ENCODE measurements at regions not wholly inside any gene's neighbourhood (a gene's known extent, or its start where the extent isn't known, plus 50 kb on each side); places are given as distances from the start of the nearest gene placed in this dataset.
"Not testable (repeated sequence)": the region's sequence is repeated elsewhere in the genome, so short reads cannot be mapped to it uniquely, and the experiment has no call there.

GRCh38 chr15:98330692-98331435 lies 317.5 kb upstream of the IGF1R start:
- no peak for DNase-seq

GRCh38 chr15:98331676-98332075 lies 316.7 kb upstream of the IGF1R start:
- DNase-seq = no peak

GRCh38 chr15:98333251-98333650 lies 315.1 kb upstream of the IGF1R start:
- DNase-seq = no peak

GRCh38 chr15:98342911-98343310 lies 305.4 kb upstream of the IGF1R start:
- no peak for DNase-seq

GRCh38 chr15:98344591-98344990 lies 303.7 kb upstream of the IGF1R start:
- DNase-seq = no peak

GRCh38 chr15:98347001-98347400 lies 301.3 kb upstream of the IGF1R start:
- DNase-seq = no peak

GRCh38 chr15:98347866-98348265 lies 300.5 kb upstream of the IGF1R start:
- no peak for DNase-seq

- no peak for DNase-seq
Measured at GRCh38 chr15:98350276-98350675, 298.1 kb upstream of the IGF1R start.

GRCh38 chr15:98358274-98358673 lies 290.1 kb upstream of the IGF1R start:
- DNase-seq = not testable (repeated sequence)

- DNase-seq = no peak
Measured at GRCh38 chr15:98358971-98359370, 289.4 kb upstream of the IGF1R start.

GRCh38 chr15:98363416-98363815 lies 284.9 kb upstream of the IGF1R start:
- DNase-seq = no peak

GRCh38 chr15:98363955-98364354 lies 284.4 kb upstream of the IGF1R start:
- no peak for DNase-seq

- no peak for DNase-seq
Measured at GRCh38 chr15:98369081-98369716, 279.1 kb upstream of the IGF1R start.

- DNase-seq = no peak
Measured at GRCh38 chr15:98375513-98376340, 272.6 kb upstream of the IGF1R start.

- no peak for DNase-seq
Measured at GRCh38 chr15:98380721-98381120, 267.6 kb upstream of the IGF1R start.

- DNase-seq = no peak
Measured at GRCh38 chr15:98381446-98381845, 266.9 kb upstream of the IGF1R start.

GRCh38 chr15:98382139-98382538 lies 266.2 kb upstream of the IGF1R start:
- DNase-seq = no peak

GRCh38 chr15:98383571-98383970 lies 264.8 kb upstream of the IGF1R start:
- no peak for DNase-seq

- DNase-seq = no peak
Measured at GRCh38 chr15:98384328-98385029, 263.9 kb upstream of the IGF1R start.

GRCh38 chr15:98385752-98386381 lies 262.5 kb upstream of the IGF1R start:
- DNase-seq = no peak

- no peak for DNase-seq
Measured at GRCh38 chr15:98386561-98386960, 261.8 kb upstream of the IGF1R start.

- DNase-seq = no peak
Measured at GRCh38 chr15:98387866-98388265, 260.5 kb upstream of the IGF1R start.

Measured in stimulated activated CD4-positive, alpha-beta T cell treated with anti-CD3 and anti-CD28 coated beads, Interleukin-4, amount 100 ng/mL, for 24 hours (primary cell).